Activated T-helper 17 cell treated with anti-CD3 and anti-CD28 coated beads, Interleukin-2, amount 50 U/mL, for 72 hours (primary cell): ENCODE measurements at regions not wholly inside any gene's neighbourhood (a gene's known extent, or its start where the extent isn't known, plus 50 kb on each side); places are given as distances from the start of the nearest gene placed in this dataset.

Source experiments
- ATAC-seq: fragments of 150-1000 bp; cut with Tn5 transposase; replicated peaks from 2 replicates; pipeline ENCODE4 v1.10.0; 2021; ENCODE audit warnings: mild to moderate bottlenecking, moderate library complexity
- H3K27ac Mint-ChIP-seq: one replicate; pipeline ENCODE4 v1.8.0; 2022; ENCODE audit warnings: mixed read lengths
- H3K27me3 Mint-ChIP-seq: one replicate; pipeline ENCODE4 v1.8.0; 2022; ENCODE audit warnings: mixed read lengths
- H3K36me3 Mint-ChIP-seq: one replicate; pipeline ENCODE4 v1.8.0; 2022; ENCODE audit warnings: low read depth, mild to moderate bottlenecking, mixed read lengths
- H3K4me1 Mint-ChIP-seq: one replicate; pipeline ENCODE4 v1.8.0; 2022; ENCODE audit warnings: mixed read lengths
- H3K4me3 Mint-ChIP-seq: one replicate; pipeline ENCODE4 v1.8.0; 2022; ENCODE audit warnings: mild to moderate bottlenecking, mixed read lengths
- H3K9me3 Mint-ChIP-seq: one replicate; pipeline ENCODE4 v1.8.0; 2022; ENCODE audit warnings: mixed read lengths

- ATAC-seq: no peak
- no peaks in the 10 kb centered on the region for H3K36me3 Mint-ChIP-seq
- H3K27me3 Mint-ChIP-seq: no peaks in the 10 kb centered on the region
- H3K4me3 Mint-ChIP-seq: no peak overlapping the region
- no peak overlapping the region for H3K27ac Mint-ChIP-seq
- H3K4me1 Mint-ChIP-seq: peaks cover 28% of the 10 kb centered on the region
- H3K9me3 Mint-ChIP-seq: no peaks in the 10 kb centered on the region
These were observed 102.3 kb upstream of the MAP3K1 start for GRCh38 chr5:56712895-56713591.

- H3K27ac Mint-ChIP-seq: peak overlapping the region; percentile 29
- no peaks in the 10 kb centered on the region for H3K27me3 Mint-ChIP-seq
- H3K4me1 Mint-ChIP-seq: peaks cover 20% of the 10 kb centered on the region
- no peaks in the 10 kb centered on the region for H3K36me3 Mint-ChIP-seq
- peak; percentile 92 for ATAC-seq
- no peak overlapping the region for H3K4me3 Mint-ChIP-seq
- H3K9me3 Mint-ChIP-seq: no peaks in the 10 kb centered on the region
These were observed 104.3 kb upstream of the MAP3K1 start for GRCh38 chr5:56710826-56711590.

GRCh38 chr5:56706504-56706903 is 108.8 kb upstream of the MAP3K1 start:
- H3K36me3 Mint-ChIP-seq: no peaks in the 10 kb centered on the region
- no peak for ATAC-seq
- no peaks in the 10 kb centered on the region for H3K27me3 Mint-ChIP-seq
- no peaks in the 10 kb centered on the region for H3K9me3 Mint-ChIP-seq
- H3K4me1 Mint-ChIP-seq: peaks cover 34% of the 10 kb centered on the region
- H3K4me3 Mint-ChIP-seq: no peak overlapping the region
- no peak overlapping the region for H3K27ac Mint-ChIP-seq

DNA sequence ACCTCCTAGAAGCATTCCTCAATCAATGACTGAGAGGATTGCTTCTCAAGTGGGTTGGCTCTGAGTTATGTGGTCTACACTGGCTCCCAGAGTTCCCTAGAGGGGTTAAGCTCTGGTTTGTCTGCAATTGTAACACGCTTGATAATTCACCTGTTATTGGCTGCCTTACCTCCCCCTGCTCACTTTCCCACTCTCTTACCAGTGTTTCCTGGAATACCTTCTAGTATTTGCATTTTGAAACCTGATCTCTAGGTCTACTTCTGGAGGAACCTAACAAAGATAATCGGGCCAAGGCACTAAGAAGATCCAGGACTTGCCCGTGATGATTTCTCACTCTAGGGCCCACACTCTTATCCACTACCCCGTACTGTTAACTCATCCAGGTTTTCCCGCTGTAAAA is 110.1 kb upstream of the MAP3K1 start:
- Mint-ChIP-seq H3K9me3 (no peaks in the 10 kb centered on the region), H3K4me1 (peaks cover 38% of the 10 kb centered on the region), H3K27ac (no peak overlapping the region), H3K4me3 (no peak overlapping the region), H3K36me3 (no peaks in the 10 kb centered on the region), H3K27me3 (no peaks in the 10 kb centered on the region)
- no peak for ATAC-seq

GRCh38 chr5:56703952-56704351 is 111.4 kb upstream of the MAP3K1 start:
- Mint-ChIP-seq H3K4me3 (no peak overlapping the region), H3K27me3 (no peaks in the 10 kb centered on the region), H3K4me1 (peaks cover 41% of the 10 kb centered on the region), H3K9me3 (no peaks in the 10 kb centered on the region), H3K36me3 (no peaks in the 10 kb centered on the region), H3K27ac (peak overlapping the region; percentile 39)
- no peak for ATAC-seq

DNA sequence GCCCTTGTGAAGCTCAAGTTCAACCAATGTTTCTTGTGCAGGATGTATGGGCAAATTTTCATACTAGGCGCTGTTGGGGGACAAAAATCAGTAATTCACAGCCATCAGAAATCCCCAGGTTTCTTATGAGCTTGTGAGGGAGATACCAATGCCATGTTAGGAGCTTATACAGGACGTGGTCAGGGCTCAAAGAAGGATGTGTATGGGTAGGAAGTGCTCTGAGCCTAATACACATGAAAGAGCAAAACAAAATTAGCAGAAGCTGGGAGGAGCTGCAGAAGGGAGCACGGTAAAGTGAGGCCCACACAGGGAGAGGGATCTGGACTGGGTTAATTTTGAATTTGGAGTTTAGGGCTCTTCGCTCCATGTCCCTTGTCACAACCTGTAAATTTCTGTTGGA is 114.6 kb upstream of the MAP3K1 start:
- Mint-ChIP-seq H3K4me1 (peaks cover 46% of the 10 kb centered on the region), H3K4me3 (peak overlapping the region; percentile 55), H3K36me3 (no peaks in the 10 kb centered on the region), H3K27me3 (no peaks in the 10 kb centered on the region), H3K27ac (peak overlapping the region; percentile 63), H3K9me3 (no peaks in the 10 kb centered on the region)
- peak; percentile 18 for ATAC-seq

- Mint-ChIP-seq H3K4me3 (peak overlapping the region; percentile 41), H3K36me3 (no peaks in the 10 kb centered on the region), H3K27ac (no peak overlapping the region), H3K9me3 (no peaks in the 10 kb centered on the region), H3K4me1 (peaks cover 46% of the 10 kb centered on the region), H3K27me3 (no peaks in the 10 kb centered on the region)
- ATAC-seq: no peak
These were observed 115.8 kb upstream of the MAP3K1 start for GRCh38 chr5:56699538-56699937.

DNA sequence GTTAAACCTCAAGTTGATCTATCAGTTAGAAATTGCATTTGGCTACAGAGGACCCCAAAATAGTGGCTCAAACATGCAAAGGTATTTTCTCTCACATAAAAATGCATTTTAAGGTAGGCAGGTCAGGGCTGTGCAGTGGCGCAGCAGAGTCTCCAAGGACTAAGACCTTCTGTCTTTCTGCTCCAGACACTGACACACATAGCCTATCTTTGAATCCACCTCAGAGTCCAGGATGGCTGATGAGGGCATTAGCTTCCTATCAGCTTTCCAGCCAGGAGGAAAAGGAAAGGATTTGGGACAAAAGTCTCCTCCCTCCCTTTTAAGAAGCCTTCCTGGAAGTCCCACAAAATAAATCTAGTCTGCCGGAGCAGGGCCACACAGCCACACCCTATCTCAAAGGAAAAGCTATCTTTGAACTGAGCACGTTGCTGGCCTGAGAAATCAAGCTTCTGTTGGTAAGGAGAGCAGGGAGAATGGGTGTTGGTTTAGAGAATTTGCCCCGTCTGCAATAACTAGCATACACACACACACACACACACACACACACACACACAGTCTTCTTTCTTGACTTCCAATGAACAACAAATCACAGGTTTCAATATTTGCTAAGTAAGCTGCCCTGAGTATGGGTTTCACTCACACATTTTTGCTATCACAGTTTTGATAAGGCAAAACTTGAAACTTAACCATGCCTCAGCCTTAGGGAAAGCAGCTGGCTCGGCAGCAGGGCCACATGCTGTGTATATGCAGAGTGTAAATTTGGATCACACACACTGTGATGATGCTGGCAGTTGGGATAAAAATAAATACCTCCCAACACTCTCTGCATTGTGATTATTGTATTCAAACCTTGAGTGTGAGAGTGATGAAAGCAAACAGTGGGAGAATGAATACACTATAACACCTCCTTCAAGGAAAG is 116.6 kb upstream of the MAP3K1 start:
- H3K4me1 Mint-ChIP-seq: peaks cover 46% of the 10 kb centered on the region
- H3K36me3 Mint-ChIP-seq: no peaks in the 10 kb centered on the region
- H3K27me3 Mint-ChIP-seq: no peaks in the 10 kb centered on the region
- peak overlapping the region; percentile 41 for H3K4me3 Mint-ChIP-seq
- H3K9me3 Mint-ChIP-seq: no peaks in the 10 kb centered on the region
- ATAC-seq: peak; percentile 78
- H3K27ac Mint-ChIP-seq: no peak overlapping the region

- no peaks in the 10 kb centered on the region for H3K9me3 Mint-ChIP-seq
- no peaks in the 10 kb centered on the region for H3K36me3 Mint-ChIP-seq
- H3K27ac Mint-ChIP-seq: no peak overlapping the region
- H3K27me3 Mint-ChIP-seq: no peaks in the 10 kb centered on the region
- peaks cover 57% of the 10 kb centered on the region for H3K4me1 Mint-ChIP-seq
- no peak for ATAC-seq
- no peak overlapping the region for H3K4me3 Mint-ChIP-seq
These were observed 118.4 kb upstream of the MAP3K1 start for GRCh38 chr5:56696900-56697299.

DNA sequence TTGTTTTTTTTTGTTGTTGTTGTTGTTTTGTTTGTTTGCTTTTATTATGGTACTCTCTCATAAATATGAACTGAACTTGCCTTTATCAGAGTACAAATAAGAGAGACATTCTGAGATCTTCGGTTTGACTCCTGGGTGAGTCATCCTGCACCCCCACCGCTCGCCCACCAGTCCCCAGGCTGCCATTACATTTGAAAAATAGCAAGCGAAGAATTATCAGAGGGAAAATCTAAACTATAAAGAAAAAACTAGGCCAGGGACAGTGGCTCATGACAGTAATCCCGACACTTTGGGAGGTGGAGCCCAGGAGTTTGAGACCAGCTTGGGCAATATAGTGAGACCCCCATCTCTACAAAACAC is 122.1 kb upstream of the MAP3K1 start:
- Mint-ChIP-seq H3K9me3 (no peaks in the 10 kb centered on the region), H3K4me3 (peak overlapping the region; percentile 76), H3K36me3 (no peaks in the 10 kb centered on the region), H3K27me3 (no peaks in the 10 kb centered on the region), H3K4me1 (peaks cover 50% of the 10 kb centered on the region), H3K27ac (peak overlapping the region; percentile 90)
- peak; percentile 77 for ATAC-seq

DNA sequence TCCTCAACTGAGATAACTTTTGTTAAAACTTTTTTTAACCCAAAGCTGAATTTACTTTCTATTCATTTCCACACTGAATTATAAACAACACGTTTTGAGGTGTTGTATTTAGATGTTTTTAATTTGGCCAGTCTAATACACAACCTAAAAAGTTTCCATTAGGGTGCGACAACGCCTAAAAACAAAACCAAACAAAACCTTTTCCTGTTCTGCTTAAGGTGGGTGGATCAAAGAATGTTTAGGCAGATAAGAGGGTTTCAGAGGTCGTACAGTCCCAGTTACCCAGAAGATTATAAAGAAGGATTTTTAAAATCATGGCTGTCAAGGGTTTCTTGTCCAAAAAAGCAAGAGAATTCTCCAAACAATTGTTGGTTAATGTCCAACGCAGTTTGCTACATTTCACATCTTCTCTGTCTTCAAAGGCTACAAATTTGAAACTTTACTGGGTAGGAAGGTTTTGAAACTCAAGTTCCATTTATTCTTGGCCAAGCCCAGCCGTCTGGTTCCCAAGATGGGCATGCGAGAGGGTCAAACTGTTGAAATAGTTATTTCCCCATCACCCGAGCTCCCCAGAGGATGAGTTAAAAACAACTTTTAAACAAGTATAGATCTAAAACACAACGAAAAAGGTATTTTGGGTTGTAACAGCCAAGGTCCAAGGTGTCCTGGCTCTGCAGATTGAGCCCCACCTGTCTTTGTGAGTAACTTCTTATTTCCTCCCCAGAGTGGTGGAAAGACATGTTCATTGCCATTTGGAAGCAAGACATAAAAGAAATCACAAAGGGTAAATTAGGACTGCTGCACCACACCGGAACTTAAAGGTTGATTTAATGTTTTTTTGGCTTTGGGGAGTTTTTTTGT is 122.8 kb upstream of the MAP3K1 start:
- ATAC-seq: peak; percentile 63
- no peaks in the 10 kb centered on the region for H3K27me3 Mint-ChIP-seq
- H3K27ac Mint-ChIP-seq: peak overlapping the region; percentile 90
- H3K9me3 Mint-ChIP-seq: no peaks in the 10 kb centered on the region
- H3K4me1 Mint-ChIP-seq: peaks cover 54% of the 10 kb centered on the region
- no peaks in the 10 kb centered on the region for H3K36me3 Mint-ChIP-seq
- H3K4me3 Mint-ChIP-seq: peak overlapping the region; percentile 76

DNA sequence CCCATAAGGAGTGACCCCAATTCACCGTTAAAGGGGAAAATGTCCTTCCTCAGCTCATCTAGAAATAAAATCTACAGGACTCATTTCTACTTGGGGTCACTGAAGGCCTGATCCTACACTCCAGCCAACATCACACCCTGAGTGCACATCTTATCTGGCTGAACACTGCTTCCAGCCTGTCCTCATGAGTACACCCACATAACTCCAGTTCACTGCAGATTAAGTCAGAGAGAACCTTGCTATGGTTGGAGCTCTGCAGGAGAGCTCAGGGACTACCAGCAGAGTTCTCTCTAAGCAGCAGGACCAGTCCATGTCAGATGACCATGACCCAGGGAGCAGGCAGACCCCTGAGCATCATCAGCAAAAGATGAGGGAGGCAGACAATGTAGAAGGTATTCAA is 126.9 kb upstream of the MAP3K1 start:
- Mint-ChIP-seq H3K4me3 (peak overlapping the region; percentile 46), H3K9me3 (no peaks in the 10 kb centered on the region), H3K27me3 (no peaks in the 10 kb centered on the region), H3K4me1 (peaks cover 61% of the 10 kb centered on the region), H3K27ac (no peak overlapping the region), H3K36me3 (no peaks in the 10 kb centered on the region)
- ATAC-seq: peak; percentile 31

DNA sequence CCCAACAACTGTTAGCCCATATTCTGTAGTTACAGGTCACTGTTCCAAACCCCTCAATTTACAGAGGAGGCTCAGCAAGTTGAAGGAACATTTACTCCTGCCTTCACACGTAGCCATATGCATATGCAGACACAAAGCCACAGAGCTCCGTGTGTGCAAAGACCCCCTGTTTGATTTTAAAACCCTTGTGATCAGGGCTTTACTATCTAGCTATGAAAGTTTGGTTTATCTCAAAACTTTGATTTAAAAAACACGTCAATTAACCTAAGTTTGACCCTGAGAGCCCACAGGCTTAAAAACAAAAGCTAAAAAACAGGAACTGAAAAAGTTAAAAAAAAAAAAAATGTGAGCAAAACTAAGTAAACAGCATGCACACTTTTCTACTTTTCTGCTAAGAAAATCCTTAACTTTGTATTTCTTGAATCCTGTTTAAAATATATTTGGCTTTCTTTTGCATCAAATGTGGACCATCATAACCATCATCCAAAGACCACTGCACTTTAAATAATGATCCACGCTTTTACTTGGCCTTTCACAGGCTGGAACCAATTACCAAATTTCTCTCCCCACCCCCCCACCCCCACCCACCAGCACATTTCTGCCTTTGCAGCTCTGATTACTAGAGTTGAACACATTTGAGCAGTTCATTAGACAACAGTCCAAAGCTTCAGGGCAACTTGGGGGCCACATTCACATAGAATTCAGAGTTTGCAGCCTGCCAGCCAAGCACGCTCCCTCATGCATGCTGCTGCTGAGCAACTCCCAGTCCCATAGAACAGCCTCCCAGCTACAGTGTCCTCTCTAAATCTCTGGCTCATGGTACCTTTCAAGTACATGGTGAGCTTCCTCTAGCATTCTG is 128.8 kb upstream of the MAP3K1 start:
- H3K4me1 Mint-ChIP-seq: peaks cover 51% of the 10 kb centered on the region
- no peaks in the 10 kb centered on the region for H3K36me3 Mint-ChIP-seq
- H3K4me3 Mint-ChIP-seq: peak overlapping the region; percentile 40
- peaks cover 4% of the 10 kb centered on the region for H3K9me3 Mint-ChIP-seq
- H3K27me3 Mint-ChIP-seq: no peaks in the 10 kb centered on the region
- ATAC-seq: no peak
- no peak overlapping the region for H3K27ac Mint-ChIP-seq
